ENCODE measurements at regions not wholly inside any gene's neighbourhood (a gene's known extent, or its start where the extent isn't known, plus 50 kb on each side); places are given as distances from the start of the nearest gene placed in this dataset.
"Not testable (repeated sequence)": the region's sequence is repeated elsewhere in the genome, so short reads cannot be mapped to it uniquely, and the experiment has no call there.

DNA sequence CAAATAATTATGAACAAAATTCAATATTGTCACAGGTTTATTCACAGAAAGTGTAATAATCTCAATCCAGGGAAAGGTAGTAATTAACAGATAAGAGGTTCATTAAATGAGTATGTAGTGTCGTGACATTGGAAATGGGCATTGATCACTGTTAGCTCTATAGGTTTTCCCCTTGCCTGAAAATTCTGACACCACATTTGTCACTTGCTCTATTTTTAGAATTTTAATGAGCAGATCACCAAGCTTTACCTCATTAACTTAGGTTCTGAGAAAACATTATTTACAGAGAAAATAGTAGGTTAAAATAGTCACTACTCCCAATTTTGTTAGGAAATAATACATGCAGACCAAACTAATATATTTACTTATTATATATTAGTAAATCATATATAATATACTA, 344.0 kb downstream of the DSC3 start:
- DNase-seq: no peak

DNA sequence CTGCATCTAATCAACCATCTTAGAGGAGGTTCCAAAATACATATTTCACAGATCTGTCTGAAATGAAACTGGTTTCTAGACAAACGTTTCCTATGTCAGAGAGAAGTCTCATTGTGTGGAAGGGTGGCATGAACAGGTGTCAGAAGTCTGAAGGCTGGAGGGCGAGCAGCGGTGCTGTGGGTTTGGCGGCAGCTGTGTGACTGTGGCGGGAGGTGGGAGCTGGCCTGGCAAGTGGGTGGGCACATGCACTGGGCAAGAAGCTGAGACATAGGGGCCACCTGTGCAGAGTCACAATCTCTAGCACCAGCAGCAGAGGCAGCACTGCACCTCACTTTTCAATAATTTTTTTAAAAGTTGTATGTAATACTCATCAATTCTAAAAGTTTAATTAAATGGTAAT, 346.3 kb downstream of the DSC3 start:
- no peak for DNase-seq

DNA sequence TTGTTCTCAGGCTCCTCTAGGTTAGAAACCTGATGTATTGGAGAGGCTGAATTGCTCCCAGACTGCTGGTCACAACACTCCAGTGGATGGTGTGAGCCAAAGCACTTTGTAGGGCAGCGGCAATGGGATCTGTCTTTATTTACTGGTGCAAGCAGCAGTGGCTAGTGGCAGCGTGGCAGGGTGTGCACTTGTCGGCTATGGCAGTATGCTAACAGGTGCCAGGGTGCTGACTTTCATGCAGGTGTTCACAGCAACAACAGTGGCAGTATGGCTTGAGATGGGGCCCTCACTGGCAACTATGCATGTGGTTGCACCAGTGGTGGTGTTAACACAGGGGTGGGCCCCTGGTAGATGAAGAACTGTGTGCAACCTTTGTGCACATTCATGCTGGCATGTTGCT, 347.8 kb downstream of the DSC3 start:
- DNase-seq: no peak

DNA sequence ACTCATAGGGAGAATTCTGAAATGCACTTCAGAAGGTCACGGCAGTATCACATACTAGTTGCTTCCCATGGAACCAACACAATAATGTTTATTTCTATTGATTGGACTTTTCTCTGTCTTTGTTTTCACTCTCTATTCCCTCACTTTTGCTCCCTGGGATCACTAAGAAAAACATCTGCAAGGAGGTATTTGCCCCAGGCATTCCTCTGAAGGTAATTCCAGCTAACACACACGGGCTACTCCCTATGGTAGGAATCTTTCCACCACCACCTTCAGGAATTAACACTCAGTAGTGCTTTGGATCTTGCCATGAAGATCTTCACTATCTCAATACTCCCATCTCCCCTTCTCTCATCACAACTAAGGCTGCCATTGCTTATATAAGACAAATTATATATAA, 353.3 kb downstream of the DSC3 start:
- DNase-seq: no peak

DNA sequence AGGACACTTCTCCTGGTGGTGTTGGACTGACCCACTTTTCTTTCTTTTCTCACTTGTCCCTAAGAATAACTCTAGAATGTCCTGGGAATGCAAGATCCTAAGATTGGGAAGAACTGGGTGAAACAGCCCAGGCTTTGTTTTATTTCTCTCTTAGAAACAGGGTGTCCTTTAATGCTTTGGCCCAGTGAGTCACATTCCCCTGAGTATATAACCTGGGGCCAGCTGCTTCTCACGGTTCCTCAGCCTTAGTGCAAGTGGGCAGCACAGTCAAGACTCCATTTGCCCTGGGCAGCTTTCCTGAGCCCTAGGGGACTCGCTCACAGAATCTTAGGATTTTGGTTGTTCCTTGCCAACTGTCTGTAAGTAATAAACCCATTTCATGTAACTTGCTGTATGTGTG, 355.0 kb downstream of the DSC3 start:
- DNase-seq: no peak

DNA sequence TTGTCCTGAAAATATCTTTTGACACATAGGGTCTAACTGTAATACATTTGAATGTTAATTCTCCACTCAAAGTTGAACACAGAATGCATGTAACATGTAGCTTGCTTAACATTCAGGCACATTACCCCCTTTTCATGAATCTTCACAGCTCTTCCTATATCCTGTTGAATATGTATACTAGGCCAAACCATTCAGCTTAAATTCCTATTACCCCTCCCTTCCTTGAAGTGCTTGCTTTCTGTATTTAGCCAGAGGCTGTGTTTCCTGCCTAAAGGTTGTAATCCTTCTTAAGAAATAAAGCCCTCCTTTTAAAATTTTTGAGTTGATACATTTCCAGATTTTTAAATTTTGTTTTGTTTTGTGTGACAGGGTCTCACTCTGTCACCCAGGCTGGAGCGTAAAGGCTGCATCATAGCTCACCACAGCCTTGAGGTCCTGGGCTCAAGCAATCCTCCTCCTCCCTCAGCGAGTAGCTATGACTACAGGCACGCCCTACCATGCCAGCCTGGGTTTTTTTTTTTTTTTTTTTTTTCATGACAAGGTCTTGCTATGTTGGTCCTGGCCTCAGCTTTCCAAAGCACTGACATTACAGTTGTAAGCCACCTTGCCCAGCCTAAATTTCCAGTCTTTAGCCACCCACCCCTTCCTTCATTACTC, 357.6 kb downstream of the DSC3 start:
- no peak for DNase-seq

DNA sequence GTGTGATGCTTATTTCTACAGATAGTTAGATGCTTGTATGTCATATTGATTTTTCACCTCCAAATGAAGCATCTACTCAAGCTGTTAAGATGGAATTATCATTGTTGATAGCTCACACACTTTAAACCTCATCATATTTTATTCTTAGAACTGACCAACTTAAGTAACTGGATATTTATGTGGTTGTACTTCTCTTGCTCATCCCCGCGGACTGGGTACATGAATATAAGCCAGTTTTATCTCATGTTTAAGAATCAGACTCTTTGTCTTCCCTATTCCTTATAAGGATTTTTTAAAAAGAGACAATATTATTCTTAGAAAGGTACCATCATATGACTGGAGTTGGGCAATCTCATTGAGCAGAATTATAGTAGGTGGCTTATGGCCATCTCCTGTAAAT, 358.7 kb downstream of the DSC3 start:
- no peak for DNase-seq

DNA sequence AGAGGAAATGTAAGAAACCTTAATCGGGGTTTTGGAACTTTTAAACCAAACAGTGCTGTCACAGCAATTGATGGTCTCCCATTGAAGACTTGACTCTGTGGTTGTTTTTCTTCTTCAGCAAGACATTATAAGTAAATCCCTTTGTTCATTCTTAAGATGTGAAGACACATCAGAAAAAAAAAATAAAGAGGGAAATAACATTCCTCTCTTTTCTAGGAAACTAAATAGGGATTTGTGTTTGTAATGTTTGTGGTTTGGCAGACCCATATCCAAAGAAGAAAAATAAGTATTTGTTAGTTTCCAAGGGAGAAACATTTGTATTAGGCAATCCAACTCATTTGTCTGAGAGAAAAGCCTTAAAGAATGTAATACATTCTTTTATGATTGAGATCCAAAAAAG, 359.9 kb downstream of the DSC3 start:
- DNase-seq: no peak

DNA sequence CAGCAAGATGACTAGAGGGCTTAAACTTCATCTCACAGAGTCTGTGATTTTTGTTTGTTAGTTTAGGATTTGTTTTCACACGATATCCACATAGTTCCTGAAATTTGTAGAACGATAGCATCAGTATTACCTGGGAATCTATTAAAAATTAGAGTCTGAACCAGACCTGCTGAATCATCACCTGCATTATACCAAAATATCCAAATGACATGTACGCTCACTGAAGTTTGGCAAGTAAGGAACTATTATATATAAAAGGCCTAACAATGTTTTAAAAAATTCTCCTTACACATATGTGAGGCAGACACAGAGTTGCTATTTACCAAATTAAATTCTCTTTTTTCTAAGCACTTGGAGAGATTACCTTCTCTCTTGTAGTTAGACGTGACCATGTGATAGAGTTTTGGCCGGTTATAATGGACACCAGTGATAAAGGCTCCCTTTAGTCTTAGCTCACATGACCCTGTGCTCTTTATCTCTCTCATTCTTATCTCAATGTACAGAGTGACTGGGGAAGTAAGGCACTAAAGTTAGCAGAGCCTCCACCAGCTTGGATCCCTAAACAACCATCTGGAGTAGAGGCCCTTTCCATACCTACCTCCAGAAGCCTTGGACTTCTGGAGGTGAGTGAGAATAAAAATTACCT, 363.1 kb downstream of the DSC3 start:
- DNase-seq: no peak

DNA sequence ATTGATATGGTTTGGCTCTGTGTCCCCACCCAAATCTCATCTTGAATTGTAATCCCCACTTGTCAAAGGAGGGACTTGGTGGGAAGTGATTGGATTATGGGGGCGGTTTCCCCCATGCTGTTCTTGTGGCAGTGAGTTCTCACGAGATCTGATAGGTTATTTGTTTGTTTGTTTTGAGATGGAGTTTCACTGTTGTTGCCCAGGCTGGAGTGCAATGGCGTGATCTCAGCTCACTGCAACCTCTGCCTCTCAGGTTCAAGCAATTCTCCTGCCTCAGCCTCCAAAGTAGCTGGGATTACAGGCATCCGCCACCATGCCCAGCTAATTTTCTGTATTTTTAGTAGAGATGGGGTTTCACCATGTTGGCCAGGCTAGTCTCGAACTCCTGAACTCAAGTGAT, 364.7 kb downstream of the DSC3 start:
- DNase-seq: not testable (repeated sequence)

DNA sequence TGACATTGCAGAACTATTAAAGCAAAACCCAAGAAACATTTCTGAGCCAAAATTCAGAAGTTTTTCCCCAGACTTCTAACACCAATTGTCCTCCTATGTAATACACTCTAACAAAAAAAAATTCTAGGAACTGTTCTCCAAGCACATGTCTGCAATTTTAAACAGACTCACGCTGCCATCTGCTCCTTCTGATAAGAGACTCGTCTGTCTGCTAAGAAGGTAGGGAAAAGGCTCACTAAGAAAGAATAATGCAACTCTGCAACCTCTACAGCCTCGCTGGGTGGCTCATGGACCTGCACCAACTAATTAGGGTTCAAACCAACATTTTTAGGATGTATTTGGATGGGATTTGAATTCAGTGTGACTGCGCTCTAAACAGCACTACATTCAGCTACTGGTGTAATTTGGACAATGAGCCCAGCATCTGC, 366.5 kb downstream of the DSC3 start:
- no peak for DNase-seq

DNA sequence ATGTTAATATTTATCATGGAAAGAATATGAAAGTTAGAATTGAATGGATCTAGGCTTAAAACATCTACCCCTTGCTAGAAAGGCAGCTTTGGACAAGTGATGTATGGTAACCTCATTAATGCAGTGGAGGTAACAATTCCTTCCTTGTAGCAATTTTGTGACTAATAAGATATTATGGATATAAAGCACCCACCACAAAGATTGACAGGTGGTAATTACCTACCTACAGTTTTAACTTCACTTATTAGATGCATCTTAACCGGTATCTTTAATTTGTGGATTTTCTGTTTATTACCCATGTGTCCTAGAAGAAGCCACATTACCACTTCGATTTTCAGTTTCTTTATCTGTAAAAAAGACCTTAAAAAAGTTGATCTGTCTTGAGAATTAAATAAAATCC, 367.0 kb downstream of the DSC3 start:
- DNase-seq: no peak

DNA sequence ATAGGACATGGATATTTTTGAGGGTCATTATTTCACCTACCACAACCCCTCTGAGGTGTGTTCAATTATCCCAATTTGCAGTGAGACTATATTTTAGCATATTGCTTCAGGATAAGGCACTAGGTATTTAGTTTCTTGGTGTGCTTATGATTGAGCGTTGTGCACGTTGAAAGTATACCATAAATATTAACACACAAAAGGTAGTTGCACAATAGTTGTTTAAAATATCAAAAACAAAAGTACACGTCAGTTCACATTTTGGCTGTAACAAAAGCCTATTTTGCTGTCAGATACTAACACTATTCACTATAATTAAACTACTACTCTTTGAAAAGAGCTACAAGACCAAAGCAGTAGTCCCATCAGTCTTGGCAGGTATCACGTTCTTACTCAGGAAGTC, 367.5 kb downstream of the DSC3 start:
- no peak for DNase-seq

DNA sequence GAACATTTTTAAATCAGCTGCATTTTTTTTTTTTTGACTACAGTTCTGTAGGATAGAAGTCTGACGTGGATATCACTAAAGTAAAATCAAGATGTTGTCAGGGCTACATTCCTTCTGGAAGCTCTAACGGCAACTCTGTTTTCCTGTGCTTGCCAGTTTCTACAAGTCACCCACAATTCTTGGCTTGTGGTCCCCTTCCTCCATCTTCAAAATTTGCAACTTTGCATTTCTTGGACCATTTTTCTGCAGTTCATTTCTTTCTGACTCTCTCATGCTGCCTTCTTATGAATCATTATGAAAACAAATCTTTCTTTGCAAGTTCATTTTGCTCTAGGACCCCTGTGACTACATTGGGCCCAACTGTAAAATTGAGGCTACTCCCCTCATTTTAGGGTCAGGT, 367.9 kb downstream of the DSC3 start:
- DNase-seq: no peak

DNA sequence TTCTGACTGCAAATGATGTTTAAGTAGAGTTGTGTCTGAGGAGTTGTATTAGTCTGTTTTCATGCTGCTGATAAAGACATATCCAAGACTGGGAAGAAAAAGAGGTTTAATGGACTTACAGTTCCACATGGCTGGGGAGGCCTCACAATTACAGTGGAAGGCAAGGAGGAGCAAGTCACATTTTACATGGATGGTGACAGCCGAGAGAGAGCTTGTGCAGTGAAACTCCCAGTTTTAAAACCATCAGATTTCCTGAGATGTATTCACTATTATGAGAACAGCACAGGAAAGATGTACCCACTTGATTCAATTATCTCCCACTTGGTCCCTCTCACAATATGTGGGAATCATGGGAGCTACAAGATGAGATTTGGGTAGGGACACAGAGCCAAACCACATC, 370.1 kb downstream of the DSC3 start:
- not testable (repeated sequence) for DNase-seq

DNA sequence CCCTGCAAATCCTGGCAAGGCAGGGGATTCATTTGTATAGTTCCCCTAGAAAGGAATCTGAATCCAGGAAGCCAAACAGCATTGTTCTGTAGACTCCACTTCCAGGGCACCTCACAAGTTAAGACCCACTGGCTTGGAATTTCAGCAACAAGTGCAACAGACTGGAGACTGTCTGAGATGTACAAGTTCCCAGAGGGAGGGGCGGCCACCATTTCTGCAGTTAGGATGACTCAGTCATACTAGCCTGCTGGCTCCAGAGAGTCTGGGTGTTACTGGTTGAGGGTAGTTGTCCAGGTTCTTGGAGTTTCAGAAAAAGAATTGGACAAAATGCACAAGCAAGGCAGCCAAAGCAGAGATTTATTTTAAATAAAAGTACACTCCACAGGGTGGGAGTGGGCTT, 384.2 kb downstream of the DSC3 start:
- DNase-seq: no peak

DNA sequence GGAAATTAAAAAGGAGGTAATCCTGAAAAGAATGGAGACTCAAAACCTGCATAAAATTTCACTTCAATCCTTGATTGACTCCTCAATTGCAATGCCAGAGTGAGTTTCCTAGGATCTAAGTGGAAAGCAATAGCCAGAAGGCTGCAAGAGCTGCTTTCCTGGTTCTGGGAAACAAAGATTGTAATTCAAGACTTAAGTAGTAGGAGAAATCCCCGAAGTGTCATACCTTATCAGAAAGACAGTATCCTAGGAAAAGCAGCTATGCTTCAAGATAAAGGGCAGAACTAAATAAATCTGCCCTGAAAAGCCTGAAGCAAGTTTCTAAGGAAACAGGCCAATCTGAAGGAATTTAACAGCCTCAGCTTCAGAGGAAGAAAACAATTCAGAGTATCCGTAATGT, 390.2 kb downstream of the DSC3 start:
- DNase-seq: no peak

DNA sequence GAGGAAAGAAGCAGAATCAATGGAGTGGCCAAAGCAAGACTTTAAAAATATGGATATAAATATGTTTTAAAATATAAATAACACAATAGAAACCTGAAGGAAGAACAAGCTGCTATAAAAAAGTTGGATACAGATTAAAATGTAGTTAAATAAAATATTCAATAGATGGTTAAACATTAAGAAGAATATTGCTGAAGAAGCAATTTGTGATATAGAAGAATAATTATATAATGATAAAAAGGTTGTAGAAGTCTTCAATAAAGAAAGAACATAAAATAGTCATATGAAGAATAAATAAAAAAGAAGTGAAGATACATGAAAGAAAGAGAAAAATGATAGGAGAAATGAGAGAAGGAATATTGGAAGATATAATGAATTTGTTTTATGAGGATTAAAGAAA, 392.0 kb downstream of the DSC3 start:
- no peak for DNase-seq

DNA sequence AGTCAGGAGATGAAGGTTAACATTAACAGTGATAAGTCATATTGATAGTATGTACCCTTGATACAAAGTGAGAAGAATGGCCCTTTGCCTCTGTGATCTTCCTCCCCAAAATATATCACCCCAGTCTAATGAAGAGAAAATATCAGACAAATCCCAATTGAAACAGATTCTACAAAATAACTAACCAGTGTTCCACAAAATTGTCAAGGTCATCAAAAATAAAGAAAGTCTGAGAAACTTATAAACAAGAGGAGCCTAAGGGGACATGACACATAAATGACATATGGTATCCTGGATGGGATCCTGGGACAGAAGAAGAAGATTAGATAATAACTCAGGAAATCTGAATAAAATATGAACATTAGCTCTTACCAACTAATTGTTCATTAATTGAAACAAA, 398.4 kb downstream of the DSC3 start:
- DNase-seq: no peak

DNA sequence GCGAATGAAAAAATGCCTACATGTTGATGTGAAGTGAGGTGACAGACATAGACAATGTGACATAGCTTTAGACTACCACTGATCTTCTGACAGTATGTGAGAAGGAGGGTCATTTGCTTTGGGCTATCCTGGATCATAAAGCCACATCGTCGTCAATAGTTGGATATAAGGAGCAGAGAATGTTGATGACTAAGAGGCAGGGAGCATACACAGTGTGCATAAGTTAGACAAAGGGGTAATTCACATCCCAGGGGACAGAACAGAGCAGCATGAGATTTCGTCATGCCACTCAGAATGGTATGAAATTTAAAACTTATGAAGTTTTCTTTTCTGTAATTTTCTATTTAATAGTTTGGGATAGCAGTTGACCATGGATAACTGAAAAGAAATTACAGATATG, 403.2 kb downstream of the DSC3 start:
- DNase-seq: no peak

DNA sequence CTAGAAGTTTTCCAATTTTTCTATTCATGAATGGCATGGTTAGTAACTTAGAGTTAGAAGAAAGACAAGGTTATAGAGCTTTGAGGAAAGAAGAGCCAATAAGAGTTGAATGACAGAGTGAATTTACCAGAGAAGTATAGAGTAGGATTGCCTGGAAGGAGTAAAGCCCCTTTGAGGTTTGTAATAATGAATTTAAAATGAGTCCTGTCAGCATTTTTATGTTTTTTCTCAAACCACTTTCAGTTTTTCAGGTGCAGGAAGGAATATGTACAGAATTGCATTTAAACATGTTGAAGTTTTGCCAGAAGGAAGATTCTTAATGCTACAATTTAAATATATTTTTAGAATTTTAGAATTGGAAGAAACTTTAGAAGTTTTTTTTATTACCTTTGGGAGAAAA, 408.3 kb downstream of the DSC3 start:
- DNase-seq: no peak

DNA sequence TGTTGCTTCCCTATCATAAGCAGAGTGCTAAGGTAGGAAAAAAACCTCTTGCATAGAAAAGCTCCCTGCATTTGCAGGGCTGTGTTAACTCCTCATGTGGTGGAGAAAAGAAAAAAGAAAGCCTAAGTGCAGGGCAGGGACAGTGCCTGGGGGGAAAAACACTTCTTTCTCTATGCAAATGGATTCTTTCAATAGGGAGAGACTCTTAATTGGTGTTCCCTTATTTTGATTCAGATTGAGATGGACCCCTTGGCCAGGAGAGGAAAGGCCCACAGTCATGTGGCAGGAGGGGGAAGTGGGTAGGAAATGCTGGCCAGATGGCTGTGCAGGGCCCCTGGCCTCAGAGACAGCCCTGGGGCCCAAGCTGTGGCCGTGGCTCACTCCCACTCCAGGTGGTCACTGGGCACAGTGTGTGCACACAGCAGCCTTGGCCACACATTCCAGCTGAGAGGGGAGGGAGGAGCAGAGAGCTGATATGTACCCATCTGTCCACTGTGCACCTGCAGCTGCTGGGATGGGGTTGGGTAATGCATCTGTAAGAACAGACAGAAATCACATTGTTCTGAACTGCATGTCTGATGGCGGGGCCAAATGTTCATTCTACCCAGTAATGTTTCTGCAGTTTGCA, 410.4 kb downstream of the DSC3 start:
- no peak for DNase-seq

DNA sequence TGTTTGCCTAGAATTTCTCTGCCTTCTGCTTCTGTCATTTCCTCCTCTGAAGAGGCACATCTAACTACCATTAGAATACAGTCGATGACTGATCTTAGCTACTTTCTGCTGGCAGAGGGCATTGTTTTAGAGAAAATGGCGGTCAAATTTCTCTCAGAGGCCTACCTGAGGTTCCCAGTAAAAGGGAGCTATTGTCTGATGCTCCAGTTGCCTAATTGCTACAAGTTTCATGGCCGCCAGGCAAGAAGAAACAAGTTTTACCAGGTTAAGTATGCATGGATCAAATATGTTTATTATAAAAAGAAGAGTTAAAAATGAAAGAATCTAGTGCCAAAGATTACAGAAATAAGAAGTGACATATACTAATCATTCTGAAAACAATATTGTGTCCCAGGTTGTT, 416.6 kb downstream of the DSC3 start:
- DNase-seq: no peak

DNA sequence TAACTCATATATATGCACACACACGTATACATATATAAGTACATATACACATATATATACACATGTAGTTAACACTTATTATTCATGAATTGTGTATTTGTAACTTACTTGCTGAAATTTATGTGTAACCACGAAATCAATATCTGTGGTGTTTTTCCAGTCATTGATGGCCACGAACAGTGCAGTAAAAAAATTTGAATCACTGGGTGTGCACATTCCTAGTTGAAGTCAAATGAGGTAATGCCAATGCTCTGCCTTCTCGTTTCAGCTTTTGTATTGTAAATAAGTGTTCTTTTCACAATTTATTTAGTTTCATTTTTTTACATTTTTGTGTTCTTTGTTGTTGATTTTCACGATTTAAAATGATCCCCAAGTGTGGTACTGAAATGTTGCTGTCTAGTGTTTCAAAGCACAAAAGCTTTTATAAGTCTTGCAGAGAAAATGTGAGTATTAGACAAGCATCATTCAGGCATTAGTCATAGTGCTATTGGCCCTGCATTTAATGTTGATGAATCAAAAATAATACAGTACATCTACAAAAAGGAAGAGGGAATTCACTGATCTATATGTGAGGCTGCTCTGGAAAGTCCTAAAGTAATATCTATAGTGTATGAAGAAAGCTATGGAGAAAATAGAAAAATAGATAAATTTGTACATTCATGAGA, 419.0 kb downstream of the DSC3 start:
- DNase-seq: no peak
